Hepatocyte (in vitro differentiated cells): ENCODE measurements at regions not wholly inside any gene's neighbourhood (a gene's known extent, or its start where the extent isn't known, plus 50 kb on each side); places are given as distances from the start of the nearest gene placed in this dataset.

Source experiments
- DNase-seq: peaks from one replicate; pipeline ENCODE4 v3.0.0-alpha.2; 2016; ENCODE audit warnings: low spot score
- H2AFZ ChIP-seq: fragments of 200-600 bp; sonication (generic); 2 replicates; pipeline ENCODE4 v1.6.0; 2016; ENCODE audit warnings: antibody characterized with exemption, mild to moderate bottlenecking
- H3K27ac ChIP-seq: fragments of 200-600 bp; sonication (generic); 2 replicates; pipeline ENCODE4 v1.5.1; 2016; ENCODE audit warnings: mild to moderate bottlenecking
- H3K27me3 ChIP-seq: fragments of 200-600 bp; sonication (generic); 2 replicates; pipeline ENCODE4 v1.6.1; 2016
- H3K36me3 ChIP-seq: fragments of 200-600 bp; sonication (generic); replicated peaks from 2 replicates; pipeline ENCODE4 v1.5.1; 2016; ENCODE audit warnings: low read depth; ENCODE audit not compliant: insufficient read depth
- H3K4me1 ChIP-seq: fragments of 200-600 bp; sonication (generic); 2 replicates; pipeline ENCODE4 v1.5.1; 2016; ENCODE audit warnings: mild to moderate bottlenecking, moderate library complexity; ENCODE audit not compliant: insufficient read depth
- H3K4me2 ChIP-seq: fragments of 200-600 bp; sonication (generic); 2 replicates; pipeline ENCODE4 v1.6.0; 2016
- H3K4me3 ChIP-seq: fragments of 200-600 bp; sonication (generic); 2 replicates; pipeline ENCODE4 v1.5.1; 2016; ENCODE audit warnings: mild to moderate bottlenecking
- H3K79me2 ChIP-seq: fragments of 200-600 bp; sonication (generic); 2 replicates; pipeline ENCODE4 v1.6.0; 2017; ENCODE audit warnings: mild to moderate bottlenecking
- H3K9me2 ChIP-seq: fragments of 200-600 bp; sonication (generic); replicated peaks from 2 replicates; pipeline ENCODE4 v1.6.0; 2017; ENCODE audit warnings: mild to moderate bottlenecking; ENCODE audit not compliant: insufficient read depth
- H3K9me3 ChIP-seq: fragments of 200-600 bp; sonication (generic); 2 replicates; pipeline ENCODE4 v1.5.1; 2016; ENCODE audit warnings: low read depth, mild to moderate bottlenecking
- H4K20me1 ChIP-seq: fragments of 200-600 bp; sonication (generic); 2 replicates; pipeline ENCODE4 v1.6.0; 2016; ENCODE audit warnings: mild to moderate bottlenecking; ENCODE audit not compliant: insufficient read depth, poor library complexity, severe bottlenecking
- CTCF ChIP-seq: fragments of 200-600 bp; sonication (generic); IDR thresholded peaks from 2 replicates; pipeline ENCODE4 v1.5.1; 2016; ENCODE audit warnings: antibody characterized with exemption, mild to moderate bottlenecking; ENCODE audit not compliant: poor library complexity
- EZH2 ChIP-seq: fragments of 200-600 bp; sonication (generic); IDR thresholded peaks from 2 replicates; pipeline ENCODE4 v1.6.1; 2016; ENCODE audit warnings: antibody characterized with exemption, mild to moderate bottlenecking, borderline replicate concordance
- EZH2phosphoT487 ChIP-seq: fragments of 200-600 bp; sonication (generic); IDR thresholded peaks from one replicate; pipeline ENCODE4 v1.6.1; 2018; ENCODE audit warnings: antibody characterized with exemption, mild to moderate bottlenecking, low read depth, moderate library complexity; ENCODE audit not compliant: unreplicated experiment, severe bottlenecking
- WGBS: methylation state at CpG from one replicate; pipeline ENCODE4 v1.1.6; 2016; ENCODE audit warnings: low lambda C conversion rate; ENCODE audit errors: missing lambda C conversion rate; 5-methylcytosine and 5-hydroxymethylcytosine counted together

- no peaks in the 10 kb centered on the region for H3K9me3 ChIP-seq
- no peak overlapping the region for H3K4me2 ChIP-seq
- H3K9me2 ChIP-seq = no peaks in the 10 kb centered on the region
- 83% methylated on average over 4 of the region's 4 CpGs for WGBS
- no peaks in the 10 kb centered on the region for H3K36me3 ChIP-seq
- no peaks in the 10 kb centered on the region for H3K79me2 ChIP-seq
- H4K20me1 ChIP-seq = no peaks in the 10 kb centered on the region
- no peak overlapping the region for H2AFZ ChIP-seq
- no peak for DNase-seq
- TF ChIP-seq EZH2 = no peak
- no peak for TF ChIP-seq CTCF
- TF ChIP-seq EZH2phosphoT487 = no peak
- H3K27me3 ChIP-seq = no peaks in the 10 kb centered on the region
- H3K4me3 ChIP-seq = no peak overlapping the region
- no peak overlapping the region for H3K27ac ChIP-seq
- no peaks in the 10 kb centered on the region for H3K4me1 ChIP-seq
These were observed 204.1 kb upstream of the ZBTB20 start for GRCh38 chr3:115351193-115351592.

GRCh38 chr3:115354010-115354409 lies 206.9 kb upstream of the ZBTB20 start:
- no peak overlapping the region for H3K27ac ChIP-seq
- no peak overlapping the region for H2AFZ ChIP-seq
- no peak overlapping the region for H3K4me2 ChIP-seq
- no peak for DNase-seq
- no peaks in the 10 kb centered on the region for H3K36me3 ChIP-seq
- no peak for TF ChIP-seq EZH2
- no peak for TF ChIP-seq CTCF
- no peak for TF ChIP-seq EZH2phosphoT487
- no peak overlapping the region for H3K4me3 ChIP-seq
- no peaks in the 10 kb centered on the region for H3K27me3 ChIP-seq
- WGBS = 98% methylated on average over 3 of the region's 3 CpGs
- H3K79me2 ChIP-seq = no peaks in the 10 kb centered on the region
- no peaks in the 10 kb centered on the region for H4K20me1 ChIP-seq
- H3K9me2 ChIP-seq = no peaks in the 10 kb centered on the region
- no peaks in the 10 kb centered on the region for H3K9me3 ChIP-seq
- H3K4me1 ChIP-seq = no peaks in the 10 kb centered on the region

- Histone ChIP-seq H2AFZ (no peak overlapping the region), H3K27ac (no peak overlapping the region), H3K27me3 (no peaks in the 10 kb centered on the region), H3K9me2 (no peaks in the 10 kb centered on the region), H3K4me3 (no peak overlapping the region), H4K20me1 (no peaks in the 10 kb centered on the region), H3K4me1 (peaks cover 4% of the 10 kb centered on the region), H3K36me3 (no peaks in the 10 kb centered on the region), H3K79me2 (no peaks in the 10 kb centered on the region), H3K9me3 (no peaks in the 10 kb centered on the region), H3K4me2 (no peak overlapping the region)
- no peak for TF ChIP-seq CTCF
- DNase-seq = no peak
- 97% methylated on average over 2 of the region's 2 CpGs for WGBS
These were observed 210.4 kb upstream of the ZBTB20 start for GRCh38 chr3:115357456-115357855.

- H3K4me1 ChIP-seq = peaks cover 4% of the 10 kb centered on the region
- no peak overlapping the region for H3K4me3 ChIP-seq
These were observed 212.4 kb upstream of the ZBTB20 start for GRCh38 chr3:115359536-115359935.

More at GRCh38 chr3:115359536-115359935, 212.4 kb upstream of the ZBTB20 start:
- no peaks in the 10 kb centered on the region for H3K79me2 ChIP-seq
- no peaks in the 10 kb centered on the region for H4K20me1 ChIP-seq
- no peak for TF ChIP-seq EZH2phosphoT487
- TF ChIP-seq EZH2 = no peak
- no peak for TF ChIP-seq CTCF
- H3K9me3 ChIP-seq = no peaks in the 10 kb centered on the region
- DNase-seq = no peak
- H3K36me3 ChIP-seq = no peaks in the 10 kb centered on the region
- H3K27ac ChIP-seq = no peak overlapping the region
- no peaks in the 10 kb centered on the region for H3K9me2 ChIP-seq
- peak overlapping the region; percentile 34 for H3K4me2 ChIP-seq
- H2AFZ ChIP-seq = no peak overlapping the region
- 49% methylated on average over 2 of the region's 2 CpGs for WGBS
- H3K27me3 ChIP-seq = no peaks in the 10 kb centered on the region
